ENCODE measurements at regions not wholly inside any gene's neighbourhood (a gene's known extent, or its start where the extent isn't known, plus 50 kb on each side); places are given as distances from the start of the nearest gene placed in this dataset.

DNA sequence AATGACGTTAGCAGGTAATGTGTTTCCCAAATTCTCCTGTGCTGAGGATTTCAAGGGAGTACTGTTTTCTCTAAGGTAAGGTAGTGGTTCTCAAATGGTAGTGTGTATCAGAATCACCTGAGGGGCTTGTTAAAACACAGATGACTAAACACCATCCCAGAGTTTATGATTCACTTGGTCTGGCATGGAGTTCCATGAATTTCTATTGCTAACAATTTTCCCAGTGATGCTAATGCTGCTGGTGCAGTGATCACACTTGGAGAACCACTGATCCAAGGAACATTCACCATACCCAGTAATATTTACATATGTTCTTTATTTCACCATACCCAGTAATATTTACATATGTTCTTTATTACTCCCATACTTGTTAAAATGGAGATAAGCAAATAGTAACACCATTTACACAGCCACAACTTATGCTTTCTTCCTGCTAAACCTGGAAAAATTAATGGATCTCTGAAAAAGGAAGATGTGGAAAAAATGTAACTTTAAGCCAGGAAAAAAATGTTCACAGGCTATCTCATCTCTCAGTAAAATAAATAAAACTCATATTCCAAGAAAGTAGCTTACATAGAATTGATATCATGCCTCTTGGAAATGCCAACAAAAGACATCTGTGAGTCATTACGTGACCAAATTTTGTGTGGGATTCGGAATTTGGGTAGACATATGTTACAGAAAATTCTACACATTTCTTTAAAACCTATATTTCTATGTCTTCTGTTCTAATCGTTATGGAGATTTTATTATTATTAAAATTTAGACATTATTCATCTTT, 129.5 kb downstream of the MMUT start:
- H3K27ac ChIP-seq, result no peak overlapping the region

DNA sequence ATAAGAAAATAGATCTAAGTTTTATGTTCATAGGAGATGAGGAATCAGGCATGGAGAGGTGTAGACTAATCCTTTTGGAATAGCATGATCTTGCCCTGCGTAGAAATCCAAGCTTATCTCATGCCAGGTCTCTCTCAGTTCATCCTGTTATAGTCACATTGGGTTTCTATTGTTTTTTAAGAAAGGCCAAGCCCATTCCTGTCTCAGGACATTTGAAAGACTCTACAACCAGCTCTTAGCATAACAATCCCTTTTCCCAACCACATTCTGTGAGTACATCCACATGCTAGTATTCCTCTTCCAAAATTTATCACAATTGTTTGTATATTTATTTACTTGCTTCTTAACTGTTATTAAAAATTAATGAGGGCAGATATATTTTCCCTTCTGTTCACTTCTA, 130.3 kb downstream of the MMUT start:
- no peak overlapping the region for H3K27ac ChIP-seq
- no peak for TF ChIP-seq ZFX (IDR thresholded peaks at IDR 0.05)
- TF ChIP-seq, protein P1, sequence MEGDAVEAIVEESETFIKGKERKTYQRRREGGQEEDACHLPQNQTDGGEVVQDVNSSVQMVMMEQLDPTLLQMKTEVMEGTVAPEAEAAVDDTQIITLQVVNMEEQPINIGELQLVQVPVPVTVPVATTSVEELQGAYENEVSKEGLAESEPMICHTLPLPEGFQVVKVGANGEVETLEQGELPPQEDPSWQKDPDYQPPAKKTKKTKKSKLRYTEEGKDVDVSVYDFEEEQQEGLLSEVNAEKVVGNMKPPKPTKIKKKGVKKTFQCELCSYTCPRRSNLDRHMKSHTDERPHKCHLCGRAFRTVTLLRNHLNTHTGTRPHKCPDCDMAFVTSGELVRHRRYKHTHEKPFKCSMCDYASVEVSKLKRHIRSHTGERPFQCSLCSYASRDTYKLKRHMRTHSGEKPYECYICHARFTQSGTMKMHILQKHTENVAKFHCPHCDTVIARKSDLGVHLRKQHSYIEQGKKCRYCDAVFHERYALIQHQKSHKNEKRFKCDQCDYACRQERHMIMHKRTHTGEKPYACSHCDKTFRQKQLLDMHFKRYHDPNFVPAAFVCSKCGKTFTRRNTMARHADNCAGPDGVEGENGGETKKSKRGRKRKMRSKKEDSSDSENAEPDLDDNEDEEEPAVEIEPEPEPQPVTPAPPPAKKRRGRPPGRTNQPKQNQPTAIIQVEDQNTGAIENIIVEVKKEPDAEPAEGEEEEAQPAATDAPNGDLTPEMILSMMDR (conservative IDR thresholded peaks at IDR 0.05), result no peak

More for the DNA sequence above, 129.5 kb downstream of the MMUT start:
- TF ChIP-seq, protein P1 (conservative IDR thresholded peaks at IDR 0.05), result no peak
- TF ChIP-seq ZFX (IDR thresholded peaks at IDR 0.05), result no peak

DNA sequence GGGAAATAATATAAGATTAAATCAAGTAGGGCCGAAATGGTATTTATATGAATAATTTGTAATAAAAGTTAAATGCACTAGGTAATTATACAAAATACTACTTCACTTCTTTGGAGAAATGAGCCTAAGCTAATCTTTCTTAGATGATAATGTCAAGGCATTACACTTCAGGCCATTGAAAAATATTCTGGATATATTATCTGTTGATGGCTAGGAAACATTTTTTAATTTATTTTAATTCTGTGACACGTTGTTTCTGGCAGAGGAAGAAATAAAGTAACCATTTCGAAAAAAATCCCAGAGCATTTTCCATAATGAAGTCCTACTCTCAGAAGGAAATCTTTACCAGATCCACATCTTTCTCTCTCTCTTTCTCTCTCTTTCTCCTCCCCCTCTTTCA, 133.9 kb downstream of the MMUT start:
- H3K27ac ChIP-seq, result no peak overlapping the region
- TF ChIP-seq ZFX (IDR thresholded peaks at IDR 0.05), result no peak
- TF ChIP-seq, protein P1 (conservative IDR thresholded peaks at IDR 0.05), result no peak

DNA sequence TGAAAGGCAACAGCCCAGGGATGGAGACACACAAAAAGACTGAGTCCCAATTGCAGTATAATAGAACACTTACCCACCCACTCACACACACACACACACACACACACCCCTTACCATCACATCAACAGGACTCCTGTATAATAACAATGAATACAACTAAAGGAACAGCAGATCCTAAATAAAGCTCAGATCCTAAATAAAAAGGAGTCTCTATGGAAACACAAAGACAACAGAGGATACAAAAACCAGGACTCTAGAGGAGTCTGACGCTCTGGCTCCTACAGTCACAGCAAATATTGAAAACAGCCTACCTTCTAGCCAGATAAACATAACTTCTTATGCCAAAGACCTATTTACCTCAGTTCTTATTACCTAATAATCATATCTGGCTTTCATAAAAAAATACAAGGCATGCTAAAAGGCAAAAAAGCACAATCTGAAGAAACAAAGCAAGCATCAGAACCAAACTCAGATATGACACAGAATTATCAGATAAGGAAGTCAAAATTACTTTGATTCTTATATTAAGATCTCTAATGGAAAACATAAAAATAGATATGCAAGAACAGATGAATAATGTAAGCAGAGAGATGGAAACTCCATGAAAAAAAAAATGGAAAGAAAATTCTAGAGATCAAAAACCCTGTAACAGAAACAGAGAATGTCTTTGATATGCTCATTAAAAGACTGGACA, 134.9 kb downstream of the MMUT start:
- TF ChIP-seq ZFX (IDR thresholded peaks at IDR 0.05), result no peak
- TF ChIP-seq, protein P1 (conservative IDR thresholded peaks at IDR 0.05), result no peak
- H3K27ac ChIP-seq, result no peak overlapping the region

DNA sequence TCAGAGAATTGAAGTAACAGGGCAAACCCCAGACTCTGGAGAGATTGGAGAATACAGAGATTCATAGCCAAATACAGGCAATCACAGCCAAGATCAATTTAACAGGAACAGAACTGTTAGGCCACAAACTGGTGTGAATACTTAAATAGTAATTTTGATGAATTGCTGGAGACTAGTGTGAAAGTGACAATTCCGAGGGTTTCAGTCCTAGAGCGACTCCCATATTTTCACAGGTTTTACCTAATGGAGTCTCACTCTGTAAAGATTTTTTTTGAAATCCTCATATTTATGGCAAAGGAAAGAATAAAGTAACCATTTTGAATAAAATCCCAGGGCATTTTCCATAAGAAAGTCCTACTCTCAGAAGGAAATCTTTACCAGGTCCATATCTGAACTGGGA, 135.5 kb downstream of the MMUT start:
- no peak for TF ChIP-seq ZFX (IDR thresholded peaks at IDR 0.05)
- TF ChIP-seq, protein P1 (conservative IDR thresholded peaks at IDR 0.05), result no peak
- H3K27ac ChIP-seq, result no peak overlapping the region

DNA sequence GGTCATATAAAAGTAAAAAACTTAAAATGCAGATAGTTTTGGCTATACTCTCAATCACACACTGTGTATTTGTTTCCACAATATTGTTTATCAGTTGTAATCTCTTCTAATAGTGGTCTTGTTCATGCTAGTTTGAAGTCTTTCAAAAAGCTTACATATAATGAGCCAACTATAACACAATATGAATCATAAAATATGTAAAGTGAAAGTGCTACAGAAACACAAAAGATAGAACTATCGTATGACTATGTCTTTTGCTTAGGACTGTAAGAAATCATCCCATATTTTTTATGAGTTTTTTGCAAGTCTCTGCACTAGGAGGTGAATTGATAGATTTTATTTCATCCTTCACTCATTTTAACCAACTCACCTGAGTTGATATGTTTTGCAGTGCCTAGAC, 136.0 kb downstream of the MMUT start:
- TF ChIP-seq, protein P1 (conservative IDR thresholded peaks at IDR 0.05), result no peak
- TF ChIP-seq ZFX (IDR thresholded peaks at IDR 0.05), result no peak
- H3K27ac ChIP-seq, result no peak overlapping the region

DNA sequence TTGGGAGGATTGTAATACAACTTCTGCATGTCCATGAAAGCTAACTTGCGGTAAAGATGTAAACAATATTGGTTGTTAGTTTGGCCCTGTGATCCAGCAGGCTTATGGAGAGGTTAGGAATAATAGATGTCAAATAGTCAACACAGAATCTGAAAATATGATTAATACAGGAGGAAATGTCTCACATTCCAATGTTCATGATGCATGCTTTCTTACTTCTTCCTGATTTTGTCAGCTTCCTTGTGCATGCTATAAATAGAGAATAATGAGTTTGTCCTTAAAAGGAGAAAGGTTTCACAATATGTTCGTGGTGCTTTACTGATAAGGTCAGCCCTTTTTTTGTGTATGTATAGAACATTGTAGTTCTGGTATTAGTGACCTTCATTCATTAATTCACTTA, 136.7 kb downstream of the MMUT start:
- no peak overlapping the region for H3K27ac ChIP-seq
- TF ChIP-seq, protein P1 (conservative IDR thresholded peaks at IDR 0.05), result no peak
- TF ChIP-seq ZFX (IDR thresholded peaks at IDR 0.05), result no peak

All from C4-2B (cell line).